GM12878 (cell line): ENCODE measurements at regions not wholly inside any gene's neighbourhood (a gene's known extent, or its start where the extent isn't known, plus 50 kb on each side); places are given as distances from the start of the nearest gene placed in this dataset.

ENCODE experiments used
- CTCF ChIP-seq, 3 experiments: IDR thresholded peaks in 2 of 3; conservative IDR thresholded peaks in 1 of 3; 2 replicates each; pipeline ENCODE4 v1.5.1; 2011; ENCODE audit warnings: low read depth in 3 of 3, low read length in 3 of 3, mild to moderate bottlenecking in 3 of 3, control low read depth in 2 of 3, moderate library complexity in 2 of 3, inconsistent platforms in 1 of 3, mixed read lengths in 1 of 3; ENCODE audit not compliant: control insufficient read depth in 2 of 3, insufficient read depth in 1 of 3; ENCODE audit errors: extremely low read depth in 1 of 3
- HDAC6 ChIP-seq: fragments of 200-600 bp; sonication (generic); IDR thresholded peaks from one replicate; pipeline ENCODE4 v1.8.0; 2017; ENCODE audit warnings: antibody characterized with exemption; ENCODE audit not compliant: unreplicated experiment
- MXI1 ChIP-seq: fragments of 150-350 bp; IDR thresholded peaks from 2 replicates; pipeline ENCODE4 v1.6.1; 2011; ENCODE audit warnings: low read depth, mild to moderate bottlenecking, inconsistent platforms, low read length, improper control_type of control experiment
- POLR2A ChIP-seq: IDR thresholded peaks from 2 replicates; pipeline ENCODE4 v1.6.1; 2011; ENCODE audit warnings: low read depth, mild to moderate bottlenecking, low read length
- POLR2AphosphoS5 ChIP-seq: IDR thresholded peaks from 2 replicates; pipeline ENCODE4 v1.6.1; 2011; ENCODE audit warnings: mild to moderate bottlenecking, low read length, inconsistent platforms
- SRF ChIP-seq, 2 experiments: IDR thresholded peaks; 2 replicates each; pipeline ENCODE4 v1.6.1; 2011; ENCODE audit warnings: low read depth in 2 of 2, low read length in 2 of 2, mild to moderate bottlenecking in 1 of 2, moderate library complexity in 1 of 2
- TCF12 ChIP-seq: IDR thresholded peaks from 2 replicates; pipeline ENCODE4 v1.6.1; 2011; ENCODE audit warnings: low read depth, mild to moderate bottlenecking, low read length
- TCF3 ChIP-seq: IDR thresholded peaks from 2 replicates; pipeline ENCODE4 v1.6.1; 2012; ENCODE audit warnings: low read depth, mild to moderate bottlenecking, low read length, borderline replicate concordance; ENCODE audit not compliant: insufficient read depth

GRCh38 chr5:154544646-154545045 lies 66.6 kb upstream of the HAND1 start:
- TF ChIP-seq CTCF (IDR thresholded peaks at IDR 0.05 in 2 of 3, conservative IDR thresholded peaks at IDR 0.05 in 1 of 3; ENCODE audit: control insufficient read depth in 2 of 3, extremely low read depth in 1 of 3, insufficient read depth in 1 of 3, low read depth in 3 of 3, low read length in 3 of 3) (no peak), SRF (IDR thresholded peaks at IDR 0.05; ENCODE audit: low read depth in 2 of 2, low read length in 2 of 2) (no peak), POLR2AphosphoS5 (no peak), HDAC6 (no peak), MXI1 (no peak), POLR2A (no peak), TCF12 (no peak), TCF3 (no peak)
